HepG2 (cell line): ENCODE measurements at regions not wholly inside any gene's neighbourhood (a gene's known extent, or its start where the extent isn't known, plus 50 kb on each side); places are given as distances from the start of the nearest gene placed in this dataset.
"Not testable (repeated sequence)": the region's sequence is repeated elsewhere in the genome, so short reads cannot be mapped to it uniquely, and the experiment has no call there.

Source experiments
- ATAC-seq: fragments of 200-7000 bp; cut with Tn5 transposase; 3 replicates; pipeline ENCODE4 v1.9.1; 2020; ENCODE audit warnings: mild to moderate bottlenecking, moderate library complexity
- BruUV-seq: library from RNA; stranded (reverse); fragments of 400-500 nt; replicated peaks from 2 replicates; lab custom pipeline; 2021; lab: Mats Ljungman, UMichigan
- CTCF ChIA-PET: fragments of 300-600 bp; formaldehyde crosslinking; extraction: SDS; loops from one replicate; lab custom pipeline; 2021; ENCODE audit warnings: low total read pairs, inconsistent platforms, low intra/inter-chr PET ratio; lab: Yijun Ruan, JAX
- POLR2A ChIA-PET: fragments of 350-600 bp; sonication (Branson Sonifier 250); formaldehyde crosslinking; loops from one replicate; lab custom pipeline; 2020; ENCODE audit warnings: antibody characterized with exemption, inconsistent platforms; lab: Yijun Ruan, JAX
- DNase-seq: peaks from one replicate; pipeline ENCODE4 v3.0.0-alpha.2; 2015; ENCODE audit warnings: low spot score
- FAIRE-seq: peaks from 3 replicates; lab custom pipeline; 2011; peaks lifted over from hg19 to GRCh38; lab: Jason Lieb, UNC
- H2AFZ ChIP-seq: one replicate; pipeline ENCODE4 v1.6.1; 2011; ENCODE audit warnings: low read length, inconsistent platforms
- H3K27ac ChIP-seq: fragments of 300-600 bp; 3 replicates; pipeline ENCODE4 v1.8.0; 2011; ENCODE audit warnings: mixed run types, mild to moderate bottlenecking, mixed read lengths, low read length, inconsistent platforms; ENCODE audit not compliant: insufficient read depth; ENCODE audit errors: extremely low read length
- H3K27me3 ChIP-seq, 2 experiments: fragments of 200-600 bp in 1 of 2; 2 replicates in 1 of 2; 3 replicates in 1 of 2; pipeline versions ENCODE4 v1.6.0 to v1.8.0; 2011; ENCODE audit warnings: low read length in 2 of 2, mild to moderate bottlenecking in 2 of 2, moderate library complexity in 2 of 2, inconsistent platforms in 1 of 2; ENCODE audit not compliant: insufficient read depth in 2 of 2, control insufficient read depth in 1 of 2
- H3K36me3 ChIP-seq, 2 experiments: fragments of 200-600 bp in 1 of 2; replicated peaks in 1 of 2; 2 replicates in 1 of 2; 3 replicates in 1 of 2; pipeline versions ENCODE4 v1.5.1 to v1.8.0; 2011; ENCODE audit warnings: low read length in 2 of 2, inconsistent platforms in 1 of 2; ENCODE audit not compliant: insufficient read depth in 2 of 2, control insufficient read depth in 1 of 2
- H3K4me1 ChIP-seq: 2 replicates; pipeline ENCODE4 v1.5.1; 2012; ENCODE audit warnings: low read length, inconsistent platforms; ENCODE audit not compliant: insufficient read depth
- H3K4me2 ChIP-seq: 2 replicates; pipeline ENCODE4 v1.6.0; 2011; ENCODE audit warnings: low read depth, low read length, inconsistent platforms
- H3K4me3 ChIP-seq, 3 experiments: fragments of 200-600 bp in 1 of 3; sonication (generic), shearing (Covaris generic) in 1 of 3; replicated peaks in 1 of 3; 2 replicates each; pipeline ENCODE4 v1.5.1; 2011 to 2016; ENCODE audit warnings: low read length in 3 of 3, inconsistent platforms in 2 of 3, low read depth in 2 of 3, mild to moderate bottlenecking in 2 of 3, control low read depth in 1 of 3, mixed read lengths in 1 of 3; ENCODE audit not compliant: insufficient read depth in 1 of 3
- H3K79me2 ChIP-seq: one replicate; pipeline ENCODE4 v1.6.1; 2011; ENCODE audit warnings: low read length, inconsistent platforms; ENCODE audit not compliant: insufficient read depth
- H3K9ac ChIP-seq: 2 replicates; pipeline ENCODE4 v1.6.0; 2011; ENCODE audit warnings: mild to moderate bottlenecking, low read depth, low read length, inconsistent platforms; ENCODE audit not compliant: insufficient read depth
- H3K9me3 ChIP-seq: 2 replicates; pipeline ENCODE4 v1.5.1; 2012; ENCODE audit warnings: mild to moderate bottlenecking, low read length
- H4K20me1 ChIP-seq: 2 replicates; pipeline ENCODE4 v1.6.0; 2011; ENCODE audit warnings: inconsistent platforms, mild to moderate bottlenecking, low read length, moderate library complexity; ENCODE audit not compliant: insufficient read depth
- WGBS: methylation state at CpG from one replicate; pipeline ENCODE4 v1.1.6; 2017; ENCODE audit warnings: low lambda C conversion rate; 5-methylcytosine and 5-hydroxymethylcytosine counted together
- in situ Hi-C: cut with HindIII; loops from 2 replicates; pipeline ENCODE4 v1.10.0; 2017; ENCODE audit warnings: low pct_unique_long_range_greater_than_20kb; ENCODE audit not compliant: extremely low pct_ligation_motif_present
- intact Hi-C: fragments of 100-400 bp; cut with micrococcal nuclease; formaldehyde crosslinking; loops from one replicate; pipeline ENCODE4 v1.10.0; 2022; ENCODE audit not compliant: unreplicated experiment

DNA sequence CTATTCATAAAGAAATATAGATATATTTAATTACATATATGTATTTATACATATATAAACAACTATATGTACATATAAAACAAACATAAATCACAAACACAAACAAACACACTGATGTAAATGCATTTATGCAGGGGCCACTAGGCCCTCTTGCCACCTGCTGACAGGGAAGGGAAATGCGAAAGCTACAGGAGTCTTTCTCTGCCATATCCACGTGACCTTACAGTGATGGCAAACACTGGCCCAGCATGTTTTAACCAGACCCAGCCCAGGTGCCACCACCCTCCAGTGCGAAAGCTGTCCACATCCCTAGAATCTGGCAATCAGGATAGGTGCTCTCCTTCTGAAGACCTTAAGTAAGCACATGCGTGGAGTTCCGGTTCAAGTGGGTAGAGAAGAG, 187.0 kb downstream of the ANKRD36B start:
- H3K4me1 ChIP-seq, H3K4me3 ChIP-seq, H3K27me3 ChIP-seq, H2AFZ ChIP-seq, BruUV-seq, H3K9me3 ChIP-seq, H3K4me2 ChIP-seq, FAIRE-seq, H3K27ac ChIP-seq, DNase-seq, H3K9ac ChIP-seq, H4K20me1 ChIP-seq, H3K36me3 ChIP-seq, CTCF ChIA-PET, intact Hi-C loops, POLR2A ChIA-PET, H3K79me2 ChIP-seq, in situ Hi-C loops: not testable (repeated sequence)
- no CpG with 5 or more reads among the region's 5 CpGs for WGBS
- peak; percentile 74 for ATAC-seq

GRCh38 chr2:97395691-97396090, 194.0 kb downstream of the ANKRD36B start:
- DNase-seq, H3K4me2 ChIP-seq, H3K79me2 ChIP-seq, H3K9ac ChIP-seq, H3K9me3 ChIP-seq, H3K4me3 ChIP-seq, POLR2A ChIA-PET, in situ Hi-C loops, ATAC-seq, intact Hi-C loops, H3K27me3 ChIP-seq, H3K36me3 ChIP-seq, H3K4me1 ChIP-seq, BruUV-seq, H2AFZ ChIP-seq, CTCF ChIA-PET, H4K20me1 ChIP-seq, FAIRE-seq, H3K27ac ChIP-seq: not testable (repeated sequence)
- WGBS = 5% methylated on average over 2 of the region's 4 CpGs

- H2AFZ ChIP-seq, POLR2A ChIA-PET, H3K4me2 ChIP-seq, H3K27me3 ChIP-seq, in situ Hi-C loops, H3K27ac ChIP-seq, CTCF ChIA-PET, FAIRE-seq, H3K4me1 ChIP-seq, H3K9me3 ChIP-seq, H3K79me2 ChIP-seq, intact Hi-C loops, DNase-seq, H4K20me1 ChIP-seq, H3K36me3 ChIP-seq, H3K9ac ChIP-seq, H3K4me3 ChIP-seq, BruUV-seq: not testable (repeated sequence)
- ATAC-seq = peak; percentile 55; the same call in 2 of the 3 replicates
- no CpG with 5 or more reads among the region's 4 CpGs for WGBS
Measured at GRCh38 chr2:97385803-97386202, 203.9 kb downstream of the ANKRD36B start.

DNA sequence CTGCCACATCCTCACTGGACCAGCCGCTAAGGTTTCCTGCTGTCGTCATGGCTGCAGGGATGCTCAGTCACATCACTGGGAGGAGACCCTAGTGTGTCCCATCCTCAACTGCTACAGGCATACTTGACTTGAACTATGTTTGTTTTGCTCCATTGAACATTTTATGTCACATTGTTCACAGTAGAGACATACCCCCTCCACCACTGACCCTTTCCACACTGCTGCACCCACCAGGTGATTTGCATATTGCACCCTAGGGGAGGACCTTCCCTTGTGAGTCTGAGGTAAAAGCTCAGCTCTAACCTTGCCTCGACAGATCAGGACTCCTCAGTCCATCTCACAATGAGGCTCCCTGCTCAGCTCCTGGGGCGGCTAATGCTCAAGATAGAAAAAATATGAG, 213.8 kb downstream of the ANKRD36B start:
- intact Hi-C loops, DNase-seq, H3K27ac ChIP-seq, H3K36me3 ChIP-seq, ATAC-seq, BruUV-seq, POLR2A ChIA-PET, H3K9me3 ChIP-seq, H3K4me2 ChIP-seq, H3K79me2 ChIP-seq, CTCF ChIA-PET, H3K4me1 ChIP-seq, H3K4me3 ChIP-seq, H3K9ac ChIP-seq, H3K27me3 ChIP-seq, H2AFZ ChIP-seq, in situ Hi-C loops, H4K20me1 ChIP-seq, FAIRE-seq: not testable (repeated sequence)
- no CpG with 5 or more reads among the region's 4 CpGs for WGBS
